ENCODE measurements at regions not wholly inside any gene's neighbourhood (a gene's known extent, or its start where the extent isn't known, plus 50 kb on each side); places are given as distances from the start of the nearest gene placed in this dataset.

DNA sequence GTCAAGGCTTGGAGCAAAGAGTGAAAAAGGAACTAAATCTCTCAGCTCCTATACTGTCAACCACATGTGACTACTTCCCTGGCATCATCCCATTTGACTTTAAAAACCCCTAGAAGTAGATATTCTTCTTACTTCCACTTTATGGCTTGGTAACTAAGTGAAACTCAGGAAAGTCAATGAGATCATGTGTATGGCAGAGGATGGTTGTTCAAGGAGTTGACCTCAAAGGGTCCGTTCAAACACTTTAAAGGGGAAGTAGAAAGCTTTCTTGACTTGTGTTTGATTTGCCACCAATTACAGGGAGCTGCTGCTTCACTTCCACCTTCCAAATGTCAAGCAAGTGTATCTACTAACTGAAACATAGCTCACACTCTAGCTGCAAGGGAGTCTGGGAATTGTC lies 187.2 kb downstream of the RAB28 start:
- TF ChIP-seq ZNF423 (tag by site-specific recombination; IDR thresholded peaks at IDR 0.05) = no peak
- TF ChIP-seq, protein P1, sequence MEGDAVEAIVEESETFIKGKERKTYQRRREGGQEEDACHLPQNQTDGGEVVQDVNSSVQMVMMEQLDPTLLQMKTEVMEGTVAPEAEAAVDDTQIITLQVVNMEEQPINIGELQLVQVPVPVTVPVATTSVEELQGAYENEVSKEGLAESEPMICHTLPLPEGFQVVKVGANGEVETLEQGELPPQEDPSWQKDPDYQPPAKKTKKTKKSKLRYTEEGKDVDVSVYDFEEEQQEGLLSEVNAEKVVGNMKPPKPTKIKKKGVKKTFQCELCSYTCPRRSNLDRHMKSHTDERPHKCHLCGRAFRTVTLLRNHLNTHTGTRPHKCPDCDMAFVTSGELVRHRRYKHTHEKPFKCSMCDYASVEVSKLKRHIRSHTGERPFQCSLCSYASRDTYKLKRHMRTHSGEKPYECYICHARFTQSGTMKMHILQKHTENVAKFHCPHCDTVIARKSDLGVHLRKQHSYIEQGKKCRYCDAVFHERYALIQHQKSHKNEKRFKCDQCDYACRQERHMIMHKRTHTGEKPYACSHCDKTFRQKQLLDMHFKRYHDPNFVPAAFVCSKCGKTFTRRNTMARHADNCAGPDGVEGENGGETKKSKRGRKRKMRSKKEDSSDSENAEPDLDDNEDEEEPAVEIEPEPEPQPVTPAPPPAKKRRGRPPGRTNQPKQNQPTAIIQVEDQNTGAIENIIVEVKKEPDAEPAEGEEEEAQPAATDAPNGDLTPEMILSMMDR (tag by site-specific recombination; IDR thresholded peaks at IDR 0.05) = no peak
- TF ChIP-seq ZNF391 (tag by site-specific recombination; IDR thresholded peaks at IDR 0.05; ENCODE audit: borderline replicate concordance, low read depth) = no peak
- TF ChIP-seq, protein P2, sequence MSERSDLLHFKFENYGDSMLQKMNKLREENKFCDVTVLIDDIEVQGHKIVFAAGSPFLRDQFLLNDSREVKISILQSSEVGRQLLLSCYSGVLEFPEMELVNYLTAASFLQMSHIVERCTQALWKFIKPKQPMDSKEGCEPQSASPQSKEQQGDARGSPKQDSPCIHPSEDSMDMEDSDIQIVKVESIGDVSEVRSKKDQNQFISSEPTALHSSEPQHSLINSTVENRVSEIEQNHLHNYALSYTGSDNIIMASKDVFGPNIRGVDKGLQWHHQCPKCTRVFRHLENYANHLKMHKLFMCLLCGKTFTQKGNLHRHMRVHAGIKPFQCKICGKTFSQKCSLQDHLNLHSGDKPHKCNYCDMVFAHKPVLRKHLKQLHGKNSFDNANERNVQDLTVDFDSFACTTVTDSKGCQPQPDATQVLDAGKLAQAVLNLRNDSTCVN (tag by site-specific recombination; optimal IDR thresholded peaks at IDR 0.05) = no peak
- no peak for TF ChIP-seq SALL2 (tag by site-specific recombination; IDR thresholded peaks at IDR 0.05; ENCODE audit: borderline replicate concordance)
- TF ChIP-seq, protein P3, sequence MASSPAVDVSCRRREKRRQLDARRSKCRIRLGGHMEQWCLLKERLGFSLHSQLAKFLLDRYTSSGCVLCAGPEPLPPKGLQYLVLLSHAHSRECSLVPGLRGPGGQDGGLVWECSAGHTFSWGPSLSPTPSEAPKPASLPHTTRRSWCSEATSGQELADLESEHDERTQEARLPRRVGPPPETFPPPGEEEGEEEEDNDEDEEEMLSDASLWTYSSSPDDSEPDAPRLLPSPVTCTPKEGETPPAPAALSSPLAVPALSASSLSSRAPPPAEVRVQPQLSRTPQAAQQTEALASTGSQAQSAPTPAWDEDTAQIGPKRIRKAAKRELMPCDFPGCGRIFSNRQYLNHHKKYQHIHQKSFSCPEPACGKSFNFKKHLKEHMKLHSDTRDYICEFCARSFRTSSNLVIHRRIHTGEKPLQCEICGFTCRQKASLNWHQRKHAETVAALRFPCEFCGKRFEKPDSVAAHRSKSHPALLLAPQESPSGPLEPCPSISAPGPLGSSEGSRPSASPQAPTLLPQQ (tag by site-specific recombination; IDR thresholded peaks at IDR 0.05) = no peak
- no peak for TF ChIP-seq ZNF341 (tag by site-specific recombination; IDR thresholded peaks at IDR 0.05; ENCODE audit: low read depth)
- TF ChIP-seq ZNF266 (tag by site-specific recombination; IDR thresholded peaks at IDR 0.05; ENCODE audit: low read depth) = no peak
- TF ChIP-seq ZNF174 (tag by site-specific recombination; IDR thresholded peaks at IDR 0.05) = no peak
